ENCODE measurements at regions not wholly inside any gene's neighbourhood (a gene's known extent, or its start where the extent isn't known, plus 50 kb on each side); places are given as distances from the start of the nearest gene placed in this dataset.

DNA sequence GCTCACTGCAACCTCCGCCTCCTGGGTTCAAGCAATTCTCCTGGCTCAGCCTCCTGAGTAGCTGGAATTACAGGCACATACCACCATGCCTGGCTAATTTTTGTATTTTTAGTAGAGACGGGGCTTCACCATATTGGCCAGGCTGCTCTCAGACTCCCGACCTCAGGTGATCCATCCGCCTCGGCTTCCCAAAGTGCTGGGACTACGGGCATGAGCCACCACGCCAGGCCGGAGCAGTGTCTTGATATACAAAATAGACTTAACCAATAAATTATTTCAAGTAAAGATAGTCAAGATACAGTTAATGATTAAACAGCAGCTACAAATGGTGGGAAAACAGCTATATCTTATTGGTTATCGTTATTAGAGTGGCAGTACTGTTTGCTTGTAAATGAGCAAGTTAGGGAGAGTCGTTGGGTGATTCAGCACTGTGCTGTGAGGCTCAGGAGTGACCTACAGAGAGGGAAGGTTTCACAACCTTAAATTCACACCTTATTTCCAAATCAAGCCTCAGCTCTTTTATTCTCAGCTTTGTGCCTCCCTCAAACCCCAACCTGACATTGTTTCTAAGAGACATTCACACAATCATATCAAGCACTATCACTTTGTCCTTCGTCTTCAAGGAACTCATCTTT is 1128.4 kb upstream of the MAP3K7 start:
- no peak for TF ChIP-seq GATA3 (IDR thresholded peaks at IDR 0.05; ENCODE audit: low read depth, low read length)
- TF ChIP-seq GATA2 (IDR thresholded peaks at IDR 0.05; ENCODE audit: low read depth, low read length) = no peak

DNA sequence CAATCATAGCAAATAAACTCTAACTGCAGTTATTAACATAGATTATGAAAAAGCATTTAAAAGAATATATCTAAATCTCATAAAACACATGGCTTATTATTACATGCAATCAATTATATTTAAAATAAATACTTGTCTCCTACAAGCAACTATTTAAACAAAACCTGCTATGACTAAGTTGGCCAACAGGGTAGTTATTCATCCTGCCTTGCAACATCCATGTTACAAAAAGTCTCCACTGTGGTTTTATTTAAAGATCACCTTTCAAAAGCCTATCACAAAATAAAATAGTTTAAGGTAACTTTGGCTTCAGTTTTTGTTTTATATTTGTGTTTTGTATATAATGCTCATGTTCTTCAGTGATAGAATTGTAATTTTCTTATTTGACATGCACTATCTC is 1127.0 kb upstream of the MAP3K7 start:
- TF ChIP-seq GATA3 (IDR thresholded peaks at IDR 0.05; ENCODE audit: low read depth, low read length) = no peak
- no peak for TF ChIP-seq GATA2 (IDR thresholded peaks at IDR 0.05; ENCODE audit: low read depth, low read length)

- TF ChIP-seq GATA2 (IDR thresholded peaks at IDR 0.05; ENCODE audit: low read depth, low read length) = no peak
- no peak for TF ChIP-seq GATA3 (IDR thresholded peaks at IDR 0.05; ENCODE audit: low read depth, low read length)
Observed at GRCh38 chr6:91711518-91711917, 1124.6 kb upstream of the MAP3K7 start.

- TF ChIP-seq GATA3 (IDR thresholded peaks at IDR 0.05; ENCODE audit: low read depth, low read length) (no peak), GATA2 (IDR thresholded peaks at IDR 0.05; ENCODE audit: low read depth, low read length) (no peak)
Observed at GRCh38 chr6:91710342-91710741, 1123.5 kb upstream of the MAP3K7 start.

DNA sequence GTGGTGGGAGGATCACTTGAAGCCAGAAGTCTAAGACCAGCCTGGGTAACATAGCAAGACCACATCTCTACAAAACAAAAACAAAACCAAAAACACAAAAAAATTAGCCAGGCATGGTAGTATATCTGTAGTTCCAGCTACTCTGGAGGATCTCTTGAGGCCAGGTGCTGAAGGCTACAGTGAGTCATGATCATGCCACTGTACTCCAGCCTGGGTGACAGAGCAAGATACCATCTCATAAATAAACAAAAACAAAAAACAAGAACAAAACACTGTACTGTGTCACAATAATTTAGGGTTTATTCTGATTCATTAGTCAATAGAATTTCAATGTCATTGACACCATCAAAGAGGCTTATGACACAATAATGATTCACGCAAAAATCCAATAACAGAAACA is 1121.7 kb upstream of the MAP3K7 start:
- no peak for TF ChIP-seq GATA3 (IDR thresholded peaks at IDR 0.05; ENCODE audit: low read depth, low read length)
- TF ChIP-seq GATA2 (IDR thresholded peaks at IDR 0.05; ENCODE audit: low read depth, low read length) = no peak

DNA sequence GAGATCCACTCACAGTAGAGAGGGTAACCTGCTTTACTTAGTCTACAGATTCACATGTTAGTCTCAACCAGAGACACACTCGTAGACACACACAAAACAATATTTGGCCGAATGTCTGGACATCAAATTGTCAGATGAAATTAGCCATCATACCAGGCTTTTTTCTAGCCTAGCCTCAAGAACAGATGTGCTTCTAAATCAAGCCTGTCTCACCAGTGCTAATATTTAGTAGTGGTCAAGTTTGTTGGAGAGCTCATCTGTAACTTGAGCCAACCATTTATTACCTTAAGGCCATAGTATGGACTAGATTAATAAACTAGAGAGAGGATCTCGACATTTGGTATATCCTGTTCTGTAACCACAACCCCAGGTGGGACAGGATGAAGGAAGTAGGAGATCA is 1118.8 kb upstream of the MAP3K7 start:
- TF ChIP-seq GATA3 (IDR thresholded peaks at IDR 0.05; ENCODE audit: low read depth, low read length) (no peak), GATA2 (IDR thresholded peaks at IDR 0.05; ENCODE audit: low read depth, low read length) (no peak)

GRCh38 chr6:91704531-91704930 is 1117.7 kb upstream of the MAP3K7 start:
- TF ChIP-seq GATA3 (IDR thresholded peaks at IDR 0.05; ENCODE audit: low read depth, low read length) (no peak), GATA2 (IDR thresholded peaks at IDR 0.05; ENCODE audit: low read depth, low read length) (no peak)

- TF ChIP-seq GATA3 (IDR thresholded peaks at IDR 0.05; ENCODE audit: low read depth, low read length) (no peak), GATA2 (IDR thresholded peaks at IDR 0.05; ENCODE audit: low read depth, low read length) (no peak)
Observed at GRCh38 chr6:91697010-91697695, 1110.3 kb upstream of the MAP3K7 start.

DNA sequence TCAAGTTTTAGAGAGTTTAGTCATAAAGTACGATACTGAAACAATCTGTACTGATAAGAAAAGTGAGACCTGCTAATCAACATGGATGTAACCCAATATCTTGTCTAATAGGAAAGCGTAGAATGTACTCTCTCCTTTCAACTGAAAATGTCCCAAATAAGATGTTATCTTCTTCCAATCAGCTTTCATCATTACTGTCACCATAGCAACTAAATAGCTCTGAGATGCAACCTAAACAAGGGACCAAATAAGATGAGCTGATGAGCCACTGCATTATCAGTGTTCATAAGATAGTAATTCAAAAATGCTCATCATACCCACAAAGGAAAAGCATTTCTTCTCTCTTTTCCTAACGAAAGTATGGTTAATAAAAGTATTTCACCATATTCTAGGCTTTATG is 1108.3 kb upstream of the MAP3K7 start:
- TF ChIP-seq GATA3 (IDR thresholded peaks at IDR 0.05; ENCODE audit: low read depth, low read length) = no peak
- TF ChIP-seq GATA2 (IDR thresholded peaks at IDR 0.05; ENCODE audit: low read depth, low read length) = no peak

DNA sequence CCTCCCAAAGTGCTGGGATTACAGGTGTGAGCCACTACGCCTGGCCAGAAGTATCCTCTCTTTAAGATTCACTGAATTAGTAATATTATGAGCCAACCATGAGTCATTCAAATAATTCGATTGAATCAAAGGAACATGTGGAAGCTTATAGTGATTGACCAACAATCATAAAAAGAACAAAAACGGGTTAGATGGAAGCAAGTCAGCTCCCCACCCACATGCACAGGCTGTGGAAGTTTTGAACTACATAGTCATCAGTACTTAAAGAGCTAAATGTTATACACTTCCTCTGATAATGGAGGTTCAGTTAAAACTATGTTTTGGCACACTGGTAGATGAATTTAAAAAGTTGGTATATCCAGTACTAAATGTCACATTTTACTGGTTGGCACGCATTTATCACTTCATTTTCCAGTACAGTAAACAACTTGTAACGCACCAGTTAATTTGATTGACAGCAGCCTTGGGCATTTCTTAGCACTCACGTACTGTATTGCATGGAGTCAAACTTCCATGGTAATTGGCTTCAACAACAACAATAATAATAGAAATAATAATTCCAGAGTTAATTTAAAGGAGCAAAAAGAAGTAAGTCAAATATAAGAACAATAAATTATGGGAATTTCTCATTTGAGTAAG is 1107.3 kb upstream of the MAP3K7 start:
- TF ChIP-seq GATA2 (IDR thresholded peaks at IDR 0.05; ENCODE audit: low read depth, low read length) (no peak), GATA3 (IDR thresholded peaks at IDR 0.05; ENCODE audit: low read depth, low read length) (no peak)

- TF ChIP-seq GATA2 (IDR thresholded peaks at IDR 0.05; ENCODE audit: low read depth, low read length) = no peak
- TF ChIP-seq GATA3 (IDR thresholded peaks at IDR 0.05; ENCODE audit: low read depth, low read length) = no peak
Observed at GRCh38 chr6:91691449-91691848, 1104.6 kb upstream of the MAP3K7 start.

DNA sequence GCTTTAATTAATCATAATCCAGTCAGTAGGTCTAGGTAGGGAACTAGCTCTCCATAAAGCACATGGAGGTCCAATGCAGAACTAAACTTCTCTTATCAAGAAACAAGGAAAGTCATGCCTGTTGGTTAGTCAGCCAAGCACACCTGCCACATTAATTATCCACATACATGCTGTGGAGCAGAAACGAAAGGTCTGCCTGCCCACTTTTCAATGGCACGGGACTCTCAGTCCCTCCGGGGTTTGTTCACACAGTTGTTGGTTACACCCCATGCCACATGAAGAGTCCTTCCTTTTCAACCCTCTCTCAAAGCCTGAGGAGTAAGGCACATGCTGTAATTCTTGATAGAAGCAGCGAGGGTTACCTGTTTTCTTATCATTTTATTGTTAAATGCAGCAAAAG is 1096.4 kb upstream of the MAP3K7 start:
- TF ChIP-seq GATA2 (IDR thresholded peaks at IDR 0.05; ENCODE audit: low read depth, low read length) = no peak
- no peak for TF ChIP-seq GATA3 (IDR thresholded peaks at IDR 0.05; ENCODE audit: low read depth, low read length)

GRCh38 chr6:91681296-91681695 is 1094.4 kb upstream of the MAP3K7 start:
- TF ChIP-seq GATA3 (IDR thresholded peaks at IDR 0.05; ENCODE audit: low read depth, low read length) = no peak
- no peak for TF ChIP-seq GATA2 (IDR thresholded peaks at IDR 0.05; ENCODE audit: low read depth, low read length)

GRCh38 chr6:91678679-91679446 is 1092.0 kb upstream of the MAP3K7 start:
- TF ChIP-seq GATA2 (IDR thresholded peaks at IDR 0.05; ENCODE audit: low read depth, low read length) (no peak), GATA3 (IDR thresholded peaks at IDR 0.05; ENCODE audit: low read depth, low read length) (no peak)
